HG03045 (cell line): ENCODE measurements at regions not wholly inside any gene's neighbourhood (a gene's known extent, or its start where the extent isn't known, plus 50 kb on each side); places are given as distances from the start of the nearest gene placed in this dataset.
"Not testable (repeated sequence)": the region's sequence is repeated elsewhere in the genome, so short reads cannot be mapped to it uniquely, and the experiment has no call there.

Experiments used
- ATAC-seq: cut with Tn5 transposase; IDR thresholded peaks from one replicate; pipeline ENCODE4 v1.9.1; 2021; ENCODE audit warnings: mild to moderate bottlenecking, moderate library complexity; ENCODE audit not compliant: unreplicated experiment

GRCh38 chr13:65613004-65613403, 1617.1 kb downstream of the PCDH9 start:
- ATAC-seq = no peak

- ATAC-seq = no peak
Measured at GRCh38 chr13:65609350-65609749, 1620.8 kb downstream of the PCDH9 start.

- ATAC-seq = no peak
Measured at GRCh38 chr13:65606622-65607021, 1623.5 kb downstream of the PCDH9 start.

- no peak for ATAC-seq
Measured at GRCh38 chr13:65605396-65605795, 1624.7 kb downstream of the PCDH9 start.

- no peak for ATAC-seq
Measured at GRCh38 chr13:65603160-65603559, 1627.0 kb downstream of the PCDH9 start.

- no peak for ATAC-seq
Measured at GRCh38 chr13:65601855-65602254, 1628.3 kb downstream of the PCDH9 start.

GRCh38 chr13:65600702-65601101, 1629.4 kb downstream of the PCDH9 start:
- ATAC-seq = no peak

- ATAC-seq = no peak
Measured at GRCh38 chr13:65597839-65598818, 1632.0 kb downstream of the PCDH9 start.

- ATAC-seq = no peak
Measured at GRCh38 chr13:65595916-65596315, 1634.2 kb downstream of the PCDH9 start.

- ATAC-seq = no peak
Measured at GRCh38 chr13:65594298-65594781, 1635.8 kb downstream of the PCDH9 start.

- ATAC-seq = no peak
Measured at GRCh38 chr13:65593298-65593874, 1636.8 kb downstream of the PCDH9 start.

- no peak for ATAC-seq
Measured at GRCh38 chr13:65592731-65593130, 1637.4 kb downstream of the PCDH9 start.

GRCh38 chr13:65585346-65585745, 1644.8 kb downstream of the PCDH9 start:
- no peak for ATAC-seq

GRCh38 chr13:65584126-65584525, 1646.0 kb downstream of the PCDH9 start:
- no peak for ATAC-seq

GRCh38 chr13:65582160-65582559, 1648.0 kb downstream of the PCDH9 start:
- ATAC-seq = no peak

GRCh38 chr13:65564561-65564960, 1665.6 kb downstream of the PCDH9 start:
- not testable (repeated sequence) for ATAC-seq

GRCh38 chr13:65562305-65562704, 1667.8 kb downstream of the PCDH9 start:
- no peak for ATAC-seq

- ATAC-seq = no peak
Measured at GRCh38 chr13:65560936-65561335, 1669.2 kb downstream of the PCDH9 start.

GRCh38 chr13:65555962-65556361, 1674.2 kb downstream of the PCDH9 start:
- no peak for ATAC-seq

- no peak for ATAC-seq
Measured at GRCh38 chr13:65553096-65553727, 1676.9 kb downstream of the PCDH9 start.

- no peak for ATAC-seq
Measured at GRCh38 chr13:65551208-65551607, 1678.9 kb downstream of the PCDH9 start.

- no peak for ATAC-seq
Measured at GRCh38 chr13:65540175-65540574, 1690.0 kb downstream of the PCDH9 start.
